ENCODE measurements at regions not wholly inside any gene's neighbourhood (a gene's known extent, or its start where the extent isn't known, plus 50 kb on each side); places are given as distances from the start of the nearest gene placed in this dataset.

DNA sequence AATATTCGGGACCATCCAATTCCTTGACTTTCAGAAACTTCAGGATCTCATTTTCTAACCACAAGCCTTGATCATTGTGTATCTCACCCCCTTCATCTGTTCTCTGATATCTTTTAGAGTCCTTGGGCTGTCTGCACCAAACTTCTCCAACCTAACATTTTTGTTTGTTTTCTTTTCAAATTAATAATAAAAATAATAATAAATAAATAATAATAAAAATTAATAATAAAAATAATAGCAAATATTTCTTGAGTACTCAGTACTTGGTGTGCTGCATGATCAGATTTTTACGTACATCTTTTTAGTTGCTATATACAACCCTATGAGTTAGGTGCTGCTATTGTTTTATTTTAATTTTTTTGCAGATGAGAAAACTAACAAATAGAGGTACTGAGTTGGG is 70.2 kb upstream of the TPRG1 start:
- TF ChIP-seq, protein P1, sequence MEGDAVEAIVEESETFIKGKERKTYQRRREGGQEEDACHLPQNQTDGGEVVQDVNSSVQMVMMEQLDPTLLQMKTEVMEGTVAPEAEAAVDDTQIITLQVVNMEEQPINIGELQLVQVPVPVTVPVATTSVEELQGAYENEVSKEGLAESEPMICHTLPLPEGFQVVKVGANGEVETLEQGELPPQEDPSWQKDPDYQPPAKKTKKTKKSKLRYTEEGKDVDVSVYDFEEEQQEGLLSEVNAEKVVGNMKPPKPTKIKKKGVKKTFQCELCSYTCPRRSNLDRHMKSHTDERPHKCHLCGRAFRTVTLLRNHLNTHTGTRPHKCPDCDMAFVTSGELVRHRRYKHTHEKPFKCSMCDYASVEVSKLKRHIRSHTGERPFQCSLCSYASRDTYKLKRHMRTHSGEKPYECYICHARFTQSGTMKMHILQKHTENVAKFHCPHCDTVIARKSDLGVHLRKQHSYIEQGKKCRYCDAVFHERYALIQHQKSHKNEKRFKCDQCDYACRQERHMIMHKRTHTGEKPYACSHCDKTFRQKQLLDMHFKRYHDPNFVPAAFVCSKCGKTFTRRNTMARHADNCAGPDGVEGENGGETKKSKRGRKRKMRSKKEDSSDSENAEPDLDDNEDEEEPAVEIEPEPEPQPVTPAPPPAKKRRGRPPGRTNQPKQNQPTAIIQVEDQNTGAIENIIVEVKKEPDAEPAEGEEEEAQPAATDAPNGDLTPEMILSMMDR (IDR thresholded peaks at IDR 0.05), result no peak
- TF ChIP-seq POLR2A (IDR thresholded peaks at IDR 0.05), result no peak

Data from breast epithelium (tissue), 3 donors.